ENCODE measurements at regions not wholly inside any gene's neighbourhood (a gene's known extent, or its start where the extent isn't known, plus 50 kb on each side); places are given as distances from the start of the nearest gene placed in this dataset.
"Not testable (repeated sequence)": the region's sequence is repeated elsewhere in the genome, so short reads cannot be mapped to it uniquely, and the experiment has no call there.

DNA sequence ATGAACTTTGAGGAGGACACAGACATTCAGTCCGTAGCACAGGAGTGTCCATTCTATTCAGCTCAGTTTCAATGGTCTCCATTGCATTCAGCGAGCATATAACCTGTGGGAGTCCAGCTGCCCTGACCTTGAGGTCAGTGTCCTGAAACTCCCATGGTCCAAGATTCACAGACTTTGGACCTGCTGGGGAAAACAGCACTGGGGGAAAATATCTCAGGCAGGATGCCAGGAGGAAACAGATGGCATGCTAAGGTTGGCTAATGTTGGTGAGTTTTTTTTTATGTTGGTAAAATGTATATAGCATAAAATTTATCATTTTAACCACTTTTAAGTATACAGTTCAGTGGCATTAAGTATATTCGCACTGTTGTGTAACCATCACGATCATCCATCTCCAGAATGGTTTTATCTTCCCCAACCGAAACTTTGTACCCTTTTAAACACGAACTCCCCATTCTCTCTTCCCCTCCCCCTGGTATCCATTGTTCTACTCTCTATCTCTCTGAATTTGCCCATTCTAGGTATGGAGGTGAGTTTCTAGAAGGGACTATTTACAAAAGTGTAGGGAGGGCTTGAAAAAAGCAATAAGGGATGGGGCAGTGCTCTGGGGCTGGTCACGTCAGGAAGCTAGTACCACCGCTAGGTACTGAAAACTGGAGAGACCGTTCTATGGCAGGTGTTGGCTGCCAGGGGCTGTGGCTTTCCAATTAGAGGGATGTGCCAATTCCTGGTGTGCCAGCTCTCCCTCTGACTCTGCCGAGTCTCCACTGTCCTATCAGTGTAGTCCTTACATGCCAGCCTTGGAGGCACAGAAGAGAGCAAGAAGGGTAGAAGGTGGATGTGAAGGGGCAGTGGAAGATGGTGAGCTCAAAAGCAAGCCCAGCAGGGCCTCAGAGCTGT, 85.3 kb downstream of the FOXD2 start:
- ATAC-seq (no peak), DNase-seq (no peak)

DNA sequence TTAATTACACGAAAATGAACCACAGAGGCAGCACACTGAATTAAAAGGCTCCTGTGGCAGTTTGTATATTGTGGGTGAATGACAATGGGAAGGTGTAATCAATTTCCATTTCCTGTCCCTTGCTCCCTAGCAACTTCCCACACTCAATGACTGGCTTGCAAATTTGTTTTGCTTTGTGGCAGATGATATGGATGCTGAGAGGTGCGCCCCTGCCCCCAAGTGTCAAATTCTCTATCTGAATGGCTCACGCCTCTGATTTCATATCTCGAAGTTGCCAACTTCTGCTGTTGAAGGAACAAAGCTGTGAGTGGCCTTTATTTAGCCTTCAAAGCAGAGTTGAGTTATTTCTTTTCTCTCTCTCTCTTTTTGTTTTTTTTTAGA, 86.0 kb downstream of the FOXD2 start:
- no peak for DNase-seq
- no peak for ATAC-seq

DNA sequence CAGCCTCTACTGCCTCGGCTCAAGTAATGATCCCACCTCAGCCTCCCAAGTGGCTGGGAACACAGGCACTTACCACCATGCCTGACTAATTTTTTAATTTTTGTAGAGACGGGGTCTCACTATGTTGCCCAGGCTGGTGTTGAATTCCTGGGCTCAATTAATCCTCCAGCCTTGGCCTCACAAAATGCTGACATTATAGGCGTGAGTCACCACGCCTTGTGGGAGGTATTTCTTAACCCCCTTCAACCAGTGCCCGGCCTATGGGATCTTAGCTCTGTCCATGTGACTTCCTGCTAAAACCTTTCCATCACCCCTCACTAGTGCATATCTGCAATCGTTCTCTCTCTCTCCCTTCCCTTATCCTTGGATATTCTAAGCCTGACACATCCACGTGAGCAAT, 86.4 kb downstream of the FOXD2 start:
- DNase-seq (no peak), ATAC-seq (no peak)

DNA sequence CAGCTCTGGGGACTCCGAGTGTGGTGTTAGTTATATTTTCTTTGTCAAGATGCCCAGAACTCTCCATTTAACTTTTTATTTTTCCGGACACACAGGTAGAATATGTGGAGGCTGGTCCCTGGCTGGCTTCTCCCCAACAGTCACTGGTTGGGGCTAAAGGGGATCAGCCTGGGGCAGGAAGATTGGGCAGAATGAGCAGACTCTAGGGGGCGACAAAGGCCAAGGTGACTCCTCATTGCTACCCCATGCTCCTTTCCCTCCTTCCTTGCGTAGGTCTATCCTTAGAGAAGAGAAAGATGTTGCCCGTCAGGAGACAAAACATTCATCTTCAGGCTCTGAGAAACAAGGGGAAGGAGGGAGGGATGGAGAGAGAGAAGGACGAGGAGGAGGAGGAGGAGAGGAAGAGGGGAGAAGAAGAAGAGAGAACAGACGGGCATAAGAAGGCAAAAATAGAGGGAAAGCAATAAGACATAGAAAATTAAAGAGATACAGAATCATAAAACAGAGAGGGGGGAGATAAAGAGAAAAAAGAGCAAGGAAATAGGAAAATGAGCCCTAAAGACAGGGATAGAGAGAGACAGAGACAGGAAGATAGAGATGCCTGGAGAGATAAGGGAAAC, 89.9 kb downstream of the FOXD2 start:
- ATAC-seq = no peak

DNA sequence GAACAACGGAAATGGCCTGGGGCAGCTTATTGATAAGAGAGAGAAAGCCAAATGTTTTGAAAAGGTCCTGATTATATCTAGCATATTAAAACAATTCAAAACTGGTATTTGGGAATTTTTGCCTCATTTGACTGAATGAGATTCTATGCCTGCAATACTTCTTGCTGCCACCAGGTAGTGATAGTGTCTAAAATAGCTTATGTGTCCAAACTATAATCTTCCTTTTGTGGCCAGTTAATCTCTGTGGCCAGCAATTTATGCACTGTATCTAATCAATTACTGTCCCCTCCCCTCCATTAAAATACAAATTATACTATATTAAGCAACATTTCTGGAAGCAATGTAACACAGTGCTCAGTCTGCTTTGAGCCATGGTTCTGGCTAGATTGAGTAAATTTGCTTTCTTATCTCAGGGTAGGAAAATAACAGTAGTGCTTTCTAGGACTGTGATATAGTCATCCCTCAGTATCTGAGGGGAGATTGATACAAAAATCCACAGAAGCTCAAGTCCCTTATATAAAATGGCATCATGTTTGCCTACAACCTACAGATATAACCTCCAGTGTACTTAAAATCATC, 91.8 kb downstream of the FOXD2 start:
- DNase-seq = no peak
- no peak for ATAC-seq

More for the DNA sequence above, 89.9 kb downstream of the FOXD2 start:
- DNase-seq = peak; percentile 11

DNA sequence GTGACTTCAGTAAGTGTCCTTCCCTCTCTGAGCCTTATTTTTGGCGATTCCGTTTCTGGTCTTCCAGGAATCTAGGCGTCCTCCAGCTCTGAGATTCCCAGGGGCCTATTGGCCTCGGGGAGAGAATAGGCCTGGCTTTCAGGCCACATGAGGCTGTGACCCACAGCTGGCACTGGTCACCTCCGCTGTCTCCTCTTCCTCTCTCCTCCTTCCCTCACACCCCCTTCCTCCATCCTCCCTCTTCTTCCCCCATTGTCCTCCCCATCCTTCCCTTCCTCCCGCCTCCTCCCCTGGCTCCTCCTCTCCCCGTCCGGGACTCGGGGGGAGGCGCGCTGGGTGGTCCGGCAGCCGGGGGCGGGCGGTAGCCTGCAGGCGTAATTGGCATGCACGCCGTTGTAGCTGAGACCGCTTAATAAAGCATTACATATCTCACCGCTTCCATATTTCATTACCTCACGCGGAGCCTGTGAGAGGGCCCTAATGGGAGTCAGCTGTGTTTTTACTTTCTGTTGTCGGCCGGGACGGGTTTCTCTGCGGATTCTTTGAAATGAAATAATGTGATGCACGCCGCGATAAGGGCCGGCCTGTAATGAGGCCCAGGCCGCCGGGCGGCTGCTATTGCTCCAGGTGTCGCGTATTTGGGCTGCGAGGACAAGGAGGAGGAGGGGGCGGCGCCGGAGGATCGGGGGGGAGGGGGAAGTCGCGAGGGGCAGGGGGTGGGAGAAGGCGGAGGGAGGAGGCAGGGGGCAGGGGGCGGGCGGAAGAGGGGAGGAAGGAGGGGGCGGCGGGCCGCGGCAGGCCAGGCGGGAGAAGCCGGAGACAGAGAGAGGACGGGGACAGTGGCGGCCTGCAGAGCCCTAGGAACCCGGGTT, 95.3 kb downstream of the FOXD2 start:
- peak; percentile 6 for DNase-seq
- ATAC-seq = no peak

DNA sequence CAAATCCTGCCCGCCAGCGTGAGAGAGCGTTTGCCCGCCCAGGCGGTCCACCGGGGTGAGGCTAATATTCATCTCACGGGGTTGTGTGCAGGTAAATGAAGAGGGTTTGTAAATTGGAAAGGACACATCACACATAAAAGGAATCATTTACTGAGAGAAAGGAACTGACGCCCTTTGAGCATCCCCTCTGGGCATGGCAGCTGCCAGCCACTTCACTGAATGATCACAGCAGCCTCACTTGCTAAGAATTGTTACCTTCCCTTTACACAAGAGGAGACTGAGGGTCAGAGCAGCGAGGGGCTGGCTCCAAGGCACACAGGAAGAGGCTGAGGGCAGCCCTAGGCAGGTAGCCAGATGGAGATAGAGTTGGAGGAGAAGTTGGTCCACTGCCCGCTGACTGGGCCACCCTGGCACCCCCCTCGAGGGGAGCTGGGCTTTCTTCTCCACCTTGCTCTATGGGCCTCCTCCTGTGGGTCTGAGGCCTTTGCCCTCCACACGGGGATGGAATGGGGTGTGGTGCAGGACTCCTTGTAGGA, 96.0 kb downstream of the FOXD2 start:
- ATAC-seq = no peak
- no peak for DNase-seq

DNA sequence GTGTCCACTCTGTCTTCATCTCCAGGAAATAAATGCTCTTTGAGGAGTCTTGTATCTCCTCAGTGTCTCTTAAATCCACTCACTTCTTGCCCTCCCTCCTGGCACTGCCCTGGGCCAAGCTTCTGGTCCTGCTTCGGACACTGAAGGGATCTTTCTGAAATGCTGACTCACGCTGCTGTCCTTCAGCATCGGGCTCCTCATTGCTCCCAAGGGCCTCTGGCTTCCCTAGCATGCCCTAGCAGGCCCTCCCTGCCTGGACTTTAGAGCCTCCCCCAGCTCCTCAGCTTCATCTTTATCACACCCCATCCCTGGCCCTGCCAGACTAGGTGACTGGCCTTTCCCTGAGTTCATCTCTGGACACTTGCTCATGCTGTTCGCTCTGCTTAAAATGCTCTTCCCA, 96.6 kb downstream of the FOXD2 start:
- ATAC-seq = no peak
- DNase-seq = no peak

DNA sequence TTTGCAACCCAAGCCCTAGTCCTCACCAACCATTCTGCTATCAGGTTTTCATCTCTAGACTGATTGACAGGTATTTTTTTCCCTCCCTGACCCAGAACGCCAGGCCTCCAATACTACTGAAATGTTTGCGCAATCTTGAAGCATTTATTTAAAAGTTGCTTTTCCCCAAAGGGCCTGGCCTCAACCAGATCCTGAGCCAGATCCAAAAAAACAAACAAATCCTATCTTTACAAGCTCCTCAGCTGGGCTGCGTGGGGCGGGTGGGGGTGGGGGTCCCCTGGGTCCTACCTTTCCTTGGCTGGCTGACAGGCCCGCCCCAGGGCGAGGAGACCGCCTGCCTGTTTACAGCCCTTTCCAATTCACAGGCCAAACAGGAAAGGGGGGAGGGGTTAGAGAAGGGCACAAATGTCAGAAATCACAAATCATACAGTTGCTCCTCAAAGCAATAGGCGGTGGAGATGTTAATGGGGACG, 98.8 kb downstream of the FOXD2 start:
- ATAC-seq (no peak), DNase-seq (no peak)

DNA sequence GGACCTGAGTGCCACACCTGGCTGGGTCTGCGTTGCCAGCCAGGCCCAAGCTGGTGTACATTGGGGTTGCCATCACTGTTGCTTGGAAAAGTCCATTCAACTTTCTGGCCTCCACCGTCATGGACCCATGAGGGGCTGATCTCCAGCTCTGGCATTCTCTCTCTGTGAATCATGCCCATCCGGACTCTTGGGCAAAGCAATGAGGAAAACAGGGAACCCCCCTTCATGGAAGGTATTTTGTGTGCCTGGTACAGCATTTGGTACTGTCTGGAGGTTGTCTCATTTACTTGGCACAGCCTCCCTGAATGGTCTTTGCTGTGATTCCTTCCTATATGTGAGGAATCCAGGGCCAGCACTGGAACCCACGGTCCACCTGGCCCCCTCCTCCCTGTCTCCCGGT, 99.4 kb downstream of the FOXD2 start:
- ATAC-seq = no peak

DNA sequence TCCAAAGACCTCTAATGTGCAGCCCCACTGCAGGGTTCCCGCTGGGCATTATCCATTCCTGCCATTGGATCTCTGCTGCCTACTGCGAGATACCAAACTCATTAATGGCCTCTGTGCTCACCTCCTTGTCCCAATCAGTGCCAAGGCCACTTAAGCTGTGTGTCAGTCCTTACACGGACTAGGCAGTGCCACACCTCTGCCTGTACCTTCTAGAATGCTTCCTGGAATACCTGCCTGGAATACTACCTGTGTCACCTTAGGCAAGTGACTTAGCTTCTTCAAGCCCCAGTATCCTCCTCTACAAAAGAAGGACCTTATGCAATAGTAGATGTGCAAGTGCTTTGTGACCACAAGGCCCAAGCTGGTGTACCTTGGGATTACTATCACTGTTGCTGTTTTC, 100.1 kb downstream of the FOXD2 start:
- DNase-seq (no peak), ATAC-seq (no peak)

More for the DNA sequence above, 99.4 kb downstream of the FOXD2 start:
- no peak for DNase-seq

DNA sequence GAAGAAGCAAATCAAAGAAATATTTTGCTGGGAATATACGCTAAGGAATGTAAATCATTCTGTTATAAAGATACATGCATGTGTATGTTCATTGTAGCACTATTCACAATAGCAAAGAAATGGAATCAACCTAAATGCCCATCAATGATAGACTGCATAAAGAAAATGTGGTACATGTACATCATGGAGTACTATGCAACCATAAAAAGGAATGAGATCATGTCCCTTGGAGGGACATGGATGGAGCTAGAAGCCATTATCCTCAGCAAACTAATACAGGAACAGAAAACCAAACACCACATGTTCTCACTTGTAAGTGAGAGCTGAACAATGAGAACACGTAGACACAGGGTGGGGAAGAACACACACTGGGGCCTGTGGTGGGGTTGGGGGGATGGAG, 100.7 kb downstream of the FOXD2 start:
- DNase-seq, ATAC-seq: not testable (repeated sequence)

DNA sequence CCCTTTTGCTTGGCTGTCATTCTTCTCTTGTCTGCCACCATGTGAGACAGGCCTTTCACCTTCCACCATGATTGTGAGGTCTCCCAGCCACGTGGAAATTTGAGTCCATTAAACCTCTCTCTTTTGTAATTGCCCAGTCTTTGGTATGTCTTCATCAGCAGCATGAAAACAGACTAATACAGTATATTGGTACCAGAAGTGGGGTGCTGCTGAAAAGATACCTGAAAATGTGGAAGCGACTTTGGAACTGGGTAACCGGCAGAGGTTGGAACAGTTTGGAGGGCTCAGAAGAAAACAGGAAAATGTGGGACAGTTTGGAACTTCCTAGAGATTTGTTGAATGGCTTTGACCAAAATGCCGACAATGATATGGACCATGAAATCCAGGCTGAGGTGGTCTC, 103.9 kb downstream of the FOXD2 start:
- not testable (repeated sequence) for DNase-seq

DNA sequence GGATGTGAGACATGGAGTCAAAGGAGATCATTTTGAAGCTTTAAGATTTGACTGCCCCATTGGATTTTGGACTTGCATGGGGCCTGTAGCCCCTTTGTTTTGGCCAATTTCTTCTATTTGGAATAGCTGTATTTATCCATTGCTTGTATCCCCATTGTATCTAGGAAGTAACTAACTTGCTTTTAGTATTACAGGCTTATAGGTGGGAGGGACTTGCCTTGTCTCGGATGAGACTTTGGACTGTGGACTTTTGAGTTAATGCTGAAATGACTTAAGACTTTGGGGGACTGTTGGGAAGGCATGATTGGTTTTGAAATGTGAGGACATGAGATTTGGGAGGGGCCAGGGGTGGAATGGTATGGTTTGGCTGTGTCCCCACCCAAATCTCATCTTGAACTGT, 105.2 kb downstream of the FOXD2 start:
- DNase-seq, ATAC-seq: not testable (repeated sequence)

More for the DNA sequence above, 103.9 kb downstream of the FOXD2 start:
- ATAC-seq = not testable (repeated sequence)

DNA sequence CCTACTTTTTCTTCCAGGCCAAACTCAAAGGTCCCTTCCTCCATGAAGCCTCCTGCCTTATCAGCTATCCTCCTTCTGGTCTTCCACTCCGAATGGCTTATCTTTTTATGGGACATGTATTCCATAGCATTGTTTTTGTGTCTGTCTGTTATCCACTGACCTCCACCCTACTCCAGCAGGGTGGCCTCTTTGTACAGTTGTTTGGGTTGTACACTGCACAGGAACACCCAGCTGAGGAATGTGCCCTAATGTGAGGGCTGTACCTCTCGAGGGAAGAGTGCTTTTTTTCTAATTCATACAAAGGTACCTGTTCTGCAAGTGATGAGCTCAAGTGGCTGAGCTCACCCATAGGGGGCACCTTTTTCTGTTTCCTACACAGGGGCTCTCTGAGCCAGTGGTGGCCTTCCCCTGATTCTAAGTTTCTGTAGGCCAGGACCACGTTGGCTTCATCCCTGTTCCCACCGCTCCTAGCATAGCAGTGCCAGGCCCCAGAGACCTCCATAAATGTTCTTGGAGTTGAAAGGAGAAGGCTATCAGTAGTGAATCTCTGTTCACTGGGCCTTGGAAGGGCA, 108.2 kb downstream of the FOXD2 start:
- ATAC-seq (no peak), DNase-seq (no peak)

DNA sequence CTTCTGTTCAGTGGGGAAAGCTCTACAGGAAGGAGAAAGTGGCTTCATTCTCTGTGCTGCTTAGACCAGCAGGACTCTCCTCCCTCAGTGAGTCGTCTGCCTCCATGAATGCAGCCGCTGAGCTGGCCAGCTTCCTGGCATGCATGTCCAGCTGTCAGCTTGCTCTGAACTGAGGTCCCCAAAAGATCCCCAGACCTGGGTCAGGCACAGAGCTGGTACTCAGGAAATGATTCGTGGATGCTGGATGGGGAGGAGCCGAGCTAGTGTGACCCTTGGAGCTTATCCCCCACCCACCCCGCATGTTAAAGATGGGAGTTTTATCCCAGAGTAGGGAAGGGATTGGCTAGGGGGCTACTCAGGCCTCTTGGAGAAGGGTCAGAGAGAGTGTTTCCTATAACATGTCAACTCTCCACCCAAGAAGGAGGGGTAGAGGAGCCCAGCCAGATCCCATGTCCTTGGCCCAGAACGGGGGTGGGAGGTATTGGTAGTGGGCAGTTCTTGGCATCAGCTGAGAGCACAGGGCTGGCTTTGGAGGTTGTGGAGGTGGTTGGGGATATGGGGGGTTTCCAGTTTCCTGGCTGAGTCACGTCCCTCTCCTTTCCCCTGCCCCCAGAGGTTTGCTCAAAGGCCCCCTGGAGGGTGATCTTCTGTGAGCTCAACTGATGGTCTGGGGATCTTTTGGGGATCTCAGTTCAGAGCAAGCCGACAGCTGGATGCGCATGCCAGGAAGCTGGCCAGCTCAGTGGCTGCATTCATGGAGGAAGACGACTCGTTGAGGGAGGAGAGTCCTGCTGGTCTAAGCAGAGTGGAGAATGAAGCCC, 110.1 kb downstream of the FOXD2 start:
- ATAC-seq = no peak
- DNase-seq = no peak

DNA sequence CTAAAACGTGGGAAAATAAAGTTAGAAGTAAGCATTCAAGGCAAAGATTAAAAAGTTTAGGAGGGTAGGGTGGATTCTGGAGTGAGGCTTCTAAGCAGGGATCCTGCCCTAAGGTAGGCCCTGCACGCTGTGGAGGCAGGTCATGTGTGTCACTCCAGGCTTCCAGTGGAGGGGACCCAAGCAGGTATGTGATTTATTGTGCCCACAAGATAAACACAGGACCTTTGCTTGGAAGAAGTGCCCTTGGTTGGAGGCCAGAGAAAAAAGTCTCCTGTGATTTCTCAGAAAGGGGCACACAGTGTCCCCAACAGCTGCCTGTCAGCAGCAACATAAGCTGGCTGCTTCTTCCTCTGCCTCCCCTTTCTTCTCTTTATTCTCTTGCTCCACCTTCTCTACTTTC, 110.8 kb downstream of the FOXD2 start:
- DNase-seq (no peak), ATAC-seq (no peak)

DNA sequence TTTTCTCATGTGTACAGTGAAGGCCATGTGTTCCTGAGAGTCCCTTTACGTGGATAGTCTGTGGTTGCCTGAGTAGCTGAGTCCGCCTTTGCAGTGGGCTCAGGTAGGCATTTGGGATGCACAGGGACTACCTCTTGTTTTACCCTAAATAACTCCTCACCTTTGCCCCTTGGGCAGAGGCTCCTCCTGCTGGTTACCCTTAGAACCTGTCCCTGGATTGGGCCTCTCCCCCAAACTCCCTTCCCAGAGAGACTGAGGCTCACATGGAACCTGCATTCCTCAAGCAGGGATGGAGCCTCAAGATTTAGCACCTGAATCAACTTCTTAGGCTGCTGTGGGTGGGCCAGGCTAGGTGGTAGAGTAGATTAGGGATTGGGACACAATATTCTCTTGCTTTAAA, 111.7 kb downstream of the FOXD2 start:
- DNase-seq (no peak), ATAC-seq (no peak)

DNA sequence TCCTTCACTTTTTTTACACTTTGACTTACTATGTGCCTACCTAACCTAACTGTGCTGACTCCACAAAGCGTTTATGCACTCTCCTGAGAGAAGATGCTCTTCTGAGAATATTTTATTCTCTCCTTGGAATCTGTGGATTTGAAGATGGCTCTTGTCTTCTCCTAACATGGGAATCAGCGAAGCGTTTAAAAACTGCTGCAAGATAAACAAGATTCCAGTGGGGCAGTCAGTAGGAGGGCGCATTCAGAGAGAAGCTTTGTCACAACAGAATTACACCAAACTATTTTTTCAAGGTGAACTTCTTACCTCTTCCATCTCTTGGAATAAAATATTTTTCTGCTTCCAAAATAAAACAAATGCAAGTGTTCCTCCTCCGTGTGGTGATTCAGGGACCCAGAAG, 113.1 kb downstream of the FOXD2 start:
- ATAC-seq (no peak), DNase-seq (no peak)

DNA sequence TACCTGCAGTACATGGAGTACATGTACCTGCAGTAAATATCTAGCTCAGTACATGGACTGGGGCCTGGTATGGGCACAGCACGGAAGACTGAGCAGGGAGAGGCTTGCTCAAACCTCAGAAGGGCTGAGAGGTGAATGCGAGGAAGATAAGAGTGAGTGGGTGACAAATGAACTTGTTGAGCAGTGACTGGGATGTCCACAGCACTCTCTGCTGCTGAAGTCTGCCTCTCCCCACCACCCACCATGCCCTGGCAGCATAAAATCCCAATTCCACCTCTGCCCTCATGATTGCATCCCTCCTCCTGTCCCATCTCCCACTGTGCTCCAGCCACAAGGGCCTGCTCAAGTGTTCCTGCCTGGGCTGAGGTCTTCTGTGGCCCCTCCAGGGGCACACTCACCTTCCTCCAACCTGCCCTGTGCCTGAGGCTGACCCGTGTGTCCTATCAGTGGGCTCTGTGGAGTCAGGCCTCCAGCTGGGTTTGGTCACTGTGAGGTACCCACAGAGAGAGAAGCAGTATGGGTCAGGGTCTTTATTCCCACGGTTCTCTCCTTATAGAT, 114.2 kb downstream of the FOXD2 start:
- DNase-seq (no peak), ATAC-seq (no peak)
